A549 (cell line): ENCODE measurements at regions not wholly inside any gene's neighbourhood (a gene's known extent, or its start where the extent isn't known, plus 50 kb on each side); places are given as distances from the start of the nearest gene placed in this dataset.

Experiments used
- ATAC-seq, 2 experiments: fragments of 200-7000 bp in 1 of 2; fragments of >200 bp in 1 of 2; cut with Nextera tagmentation in 1 of 2; cut with Tn5 transposase in 1 of 2; 3 replicates each; pipeline versions ENCODE4 v1.8.0 to v1.9.1; 2018 to 2020; ENCODE audit warnings: mild to moderate bottlenecking in 1 of 2, moderate library complexity in 1 of 2
- CTCF ChIA-PET: fragments of 300-600 bp; sonication (Branson Sonifier 250); formaldehyde crosslinking; extraction: SDS; loops from one replicate; lab custom pipeline; 2021; ENCODE audit warnings: antibody characterized with exemption, inconsistent platforms; lab: Yijun Ruan, JAX
- POLR2A ChIA-PET: fragments of 350-600 bp; formaldehyde crosslinking; extraction: SDS; loops from one replicate; lab custom pipeline; 2021; ENCODE audit warnings: antibody characterized with exemption, inconsistent platforms; lab: Yijun Ruan, JAX
- DNase-seq, 2 experiments: peaks; one replicate each; pipeline versions ENCODE4 v3.0.0 to v3.0.0-alpha.2; 2011 to 2016; ENCODE audit warnings: low read depth in 1 of 2, low spot score in 1 of 2
- FAIRE-seq: peaks from 2 replicates; lab custom pipeline; 2011; peaks lifted over from hg19 to GRCh38; lab: Jason Lieb, UNC
- H3K27ac ChIP-seq, 2 experiments: fragments of >200 bp; sonication (Bioruptor Twin); formaldehyde crosslinking; 3 replicates each; pipeline ENCODE4 v1.5.1; 2016 to 2017
- H3K4me1 ChIP-seq: fragments of >200 bp; sonication (Bioruptor Twin); formaldehyde crosslinking; 3 replicates; pipeline ENCODE4 v1.6.1; 2016
- H3K4me2 ChIP-seq: fragments of >200 bp; sonication (Bioruptor Twin); formaldehyde crosslinking; 3 replicates; pipeline ENCODE4 v1.6.1; 2016
- H3K4me3 ChIP-seq: fragments of >200 bp; sonication (Bioruptor Twin); formaldehyde crosslinking; 3 replicates; pipeline ENCODE4 v1.5.1; 2016
- H3K9me3 ChIP-seq: fragments of >200 bp; sonication (Bioruptor Twin); formaldehyde crosslinking; 3 replicates; pipeline ENCODE4 v1.6.1; 2016
- ATOH8 ChIP-seq: fragments of 250-450 bp; sonication (Bioruptor Pico); IDR thresholded peaks from 2 replicates; pipeline ENCODE4 v1.5.0; 2020; ENCODE audit warnings: low read depth, mild to moderate bottlenecking, moderate library complexity
- CBX2 ChIP-seq: fragments of 200-600 bp; sonication (generic); IDR thresholded peaks from 2 replicates; pipeline ENCODE4 v1.6.1; 2016; ENCODE audit warnings: low read depth, mild to moderate bottlenecking, borderline replicate concordance
- CBX8 ChIP-seq: fragments of 200-600 bp; sonication (generic); IDR thresholded peaks from 2 replicates; pipeline ENCODE4 v1.6.1; 2016
- CEBPB ChIP-seq, 2 experiments: fragments of >200 bp in 1 of 2; sonication (Bioruptor Twin) in 1 of 2; formaldehyde crosslinking in 1 of 2; IDR thresholded peaks; 2 replicates each; pipeline ENCODE4 v1.6.1; 2012 to 2016
- CHD2 ChIP-seq: fragments of 150-350 bp; IDR thresholded peaks from 2 replicates; pipeline ENCODE4 v1.6.1; 2014; ENCODE audit warnings: low read length; ENCODE audit not compliant: partially characterized antibody
- EP300 ChIP-seq, 2 experiments: fragments of >200 bp; sonication (Bioruptor Twin); formaldehyde crosslinking; IDR thresholded peaks; 2 replicates in 1 of 2; 3 replicates in 1 of 2; pipeline ENCODE4 v1.6.1; 2016 to 2017
- FOXS1 ChIP-seq: fragments of 250-450 bp; sonication (Bioruptor Pico); IDR thresholded peaks from 2 replicates; pipeline ENCODE4 v1.5.0; 2020; ENCODE audit warnings: mild to moderate bottlenecking, moderate library complexity
- GATA3 ChIP-seq: IDR thresholded peaks from 2 replicates; pipeline ENCODE4 v1.6.1; 2012; ENCODE audit warnings: borderline replicate concordance
- HES2 ChIP-seq: fragments of >200 bp; sonication (Bioruptor Twin); formaldehyde crosslinking; IDR thresholded peaks from 2 replicates; pipeline ENCODE4 v1.6.1; 2016
- HEYL ChIP-seq: fragments of 250-450 bp; sonication (Bioruptor Pico); IDR thresholded peaks from 2 replicates; pipeline ENCODE4 v1.8.0; 2021; ENCODE audit warnings: mild to moderate bottlenecking, moderate library complexity
- HOXB5 ChIP-seq: fragments of 250-450 bp; sonication (Bioruptor Pico); IDR thresholded peaks from 2 replicates; pipeline ENCODE4 v1.5.0; 2020; ENCODE audit warnings: mild to moderate bottlenecking, moderate library complexity
- KDM1A ChIP-seq: fragments of 200-600 bp; sonication (generic); IDR thresholded peaks from 2 replicates; pipeline ENCODE4 v1.6.1; 2016; ENCODE audit warnings: low read depth, mild to moderate bottlenecking
- MAFK ChIP-seq: fragments of 450-650 bp; IDR thresholded peaks from 2 replicates; pipeline ENCODE4 v1.6.1; 2014; ENCODE audit not compliant: partially characterized antibody
- MAZ ChIP-seq: fragments of 150-350 bp; IDR thresholded peaks from 2 replicates; pipeline ENCODE4 v1.6.1; 2014; ENCODE audit warnings: antibody characterized with exemption, low read depth, low read length, borderline replicate concordance
- MYC ChIP-seq: IDR thresholded peaks from 2 replicates; pipeline ENCODE4 v1.6.1; 2012; ENCODE audit warnings: mild to moderate bottlenecking, inconsistent platforms, low read length, improper control_type of control experiment, borderline replicate concordance
- NR3C1 ChIP-seq: fragments of >200 bp; sonication (Bioruptor Twin); formaldehyde crosslinking; IDR thresholded peaks from 3 replicates; pipeline ENCODE4 v1.6.1; 2017
- POLR2A ChIP-seq: IDR thresholded peaks from 2 replicates; pipeline ENCODE4 v1.6.1; 2012; ENCODE audit warnings: mild to moderate bottlenecking, low read length
- RAD21 ChIP-seq, 2 experiments: fragments of >200 bp in 1 of 2; sonication (Bioruptor Twin) in 1 of 2; formaldehyde crosslinking in 1 of 2; IDR thresholded peaks in 1 of 2; conservative IDR thresholded peaks in 1 of 2; 2 replicates in 1 of 2; 3 replicates in 1 of 2; pipeline ENCODE4 v1.6.1; 2012 to 2018; ENCODE audit warnings: inconsistent platforms in 1 of 2
- RARB ChIP-seq: fragments of 250-450 bp; sonication (Bioruptor Pico); IDR thresholded peaks from 2 replicates; pipeline ENCODE4 v1.8.0; 2021; ENCODE audit warnings: mild to moderate bottlenecking, moderate library complexity
- RFX5 ChIP-seq: fragments of 450-650 bp; IDR thresholded peaks from 2 replicates; pipeline ENCODE4 v1.7.1; 2014; ENCODE audit warnings: antibody characterized with exemption, mild to moderate bottlenecking, moderate library complexity
- TP53 ChIP-seq: fragments of 250-450 bp; sonication (Bioruptor Pico); IDR thresholded peaks from 2 replicates; pipeline ENCODE4 v1.5.0; 2021; ENCODE audit warnings: mild to moderate bottlenecking, moderate library complexity
- USF2 ChIP-seq: fragments of 450-650 bp; IDR thresholded peaks from 2 replicates; pipeline ENCODE4 v1.6.1; 2014; ENCODE audit warnings: antibody characterized with exemption
- ZC3H11A ChIP-seq: fragments of 450-650 bp; IDR thresholded peaks from 2 replicates; pipeline ENCODE4 v1.6.1; 2014; ENCODE audit warnings: antibody characterized with exemption, mild to moderate bottlenecking
- ZNF302 ChIP-seq: fragments of 250-450 bp; sonication (Bioruptor Pico); IDR thresholded peaks from 2 replicates; pipeline ENCODE4 v1.9.0; 2021; ENCODE audit warnings: inconsistent platforms, mild to moderate bottlenecking, moderate library complexity
- ZSCAN20 ChIP-seq: fragments of 250-450 bp; sonication (Bioruptor Pico); IDR thresholded peaks from 2 replicates; pipeline ENCODE4 v1.8.0; 2022; ENCODE audit warnings: mild to moderate bottlenecking, moderate library complexity
- WGBS: methylation state at CpG from one replicate; pipeline ENCODE4 v1.1.6; 2017; ENCODE audit errors: missing lambda C conversion rate; 5-methylcytosine and 5-hydroxymethylcytosine counted together
- TF ChIP-seq, protein P1 (sequence below): fragments of >200 bp; sonication (Bioruptor Twin); formaldehyde crosslinking; IDR thresholded peaks from 3 replicates; pipeline ENCODE4 v1.6.1; 2016
- TF ChIP-seq, protein P2 (sequence below): fragments of 150-350 bp; IDR thresholded peaks from 2 replicates; pipeline ENCODE4 v1.6.1; 2014; ENCODE audit warnings: low read depth, mild to moderate bottlenecking, low read length
- TF ChIP-seq, protein P3 (sequence below): IDR thresholded peaks from 2 replicates; pipeline ENCODE4 v1.6.1; 2012

DNA sequence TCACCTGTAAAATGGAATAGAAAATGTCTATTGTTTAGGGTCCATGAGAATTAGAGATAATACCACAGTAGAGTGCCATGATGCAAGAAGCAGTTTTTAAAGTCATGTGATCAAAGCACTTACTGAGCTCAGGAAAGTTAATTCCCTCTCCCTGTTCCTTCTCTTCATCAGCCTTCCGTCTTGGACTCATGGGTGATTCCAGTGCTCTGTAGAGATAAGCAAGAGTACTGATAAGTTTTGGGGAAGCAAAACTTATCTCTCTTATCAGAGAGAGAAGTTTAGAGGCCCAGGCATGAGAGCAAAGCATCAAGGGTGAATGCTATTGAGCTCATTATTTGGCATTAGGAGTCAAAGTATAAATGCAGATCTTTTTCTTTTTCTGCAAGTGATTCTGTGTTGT lies 410.1 kb downstream of the AGTPBP1 start:
- Histone ChIP-seq H3K4me1 (no peaks in the 10 kb centered on the region), H3K27ac (no peak overlapping the region), H3K4me3 (no peak overlapping the region), H3K9me3 (no peaks in the 10 kb centered on the region), H3K4me2 (no peak overlapping the region)
- FAIRE-seq (no peak), DNase-seq (no peak), ATAC-seq (no peak)
- 4% methylated on average over 1 of the region's 1 CpG for WGBS
- TF ChIP-seq ZC3H11A (no peak), RARB (CRISPR knock-in tag) (no peak), CEBPB (IDR thresholded peaks at IDR 0.05) (no peak), GATA3 (no peak), CHD2 (no peak), HOXB5 (no peak), ZNF302 (CRISPR knock-in tag) (no peak), HES2 (no peak), EP300 (IDR thresholded peaks at IDR 0.05) (no peak), MYC (no peak)
- TF ChIP-seq, protein P1, sequence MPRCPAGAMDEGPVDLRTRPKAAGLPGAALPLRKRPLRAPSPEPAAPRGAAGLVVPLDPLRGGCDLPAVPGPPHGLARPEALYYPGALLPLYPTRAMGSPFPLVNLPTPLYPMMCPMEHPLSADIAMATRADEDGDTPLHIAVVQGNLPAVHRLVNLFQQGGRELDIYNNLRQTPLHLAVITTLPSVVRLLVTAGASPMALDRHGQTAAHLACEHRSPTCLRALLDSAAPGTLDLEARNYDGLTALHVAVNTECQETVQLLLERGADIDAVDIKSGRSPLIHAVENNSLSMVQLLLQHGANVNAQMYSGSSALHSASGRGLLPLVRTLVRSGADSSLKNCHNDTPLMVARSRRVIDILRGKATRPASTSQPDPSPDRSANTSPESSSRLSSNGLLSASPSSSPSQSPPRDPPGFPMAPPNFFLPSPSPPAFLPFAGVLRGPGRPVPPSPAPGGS: no peak
- ChIA-PET POLR2A (no interaction called here), CTCF (no interaction called here)

DNA sequence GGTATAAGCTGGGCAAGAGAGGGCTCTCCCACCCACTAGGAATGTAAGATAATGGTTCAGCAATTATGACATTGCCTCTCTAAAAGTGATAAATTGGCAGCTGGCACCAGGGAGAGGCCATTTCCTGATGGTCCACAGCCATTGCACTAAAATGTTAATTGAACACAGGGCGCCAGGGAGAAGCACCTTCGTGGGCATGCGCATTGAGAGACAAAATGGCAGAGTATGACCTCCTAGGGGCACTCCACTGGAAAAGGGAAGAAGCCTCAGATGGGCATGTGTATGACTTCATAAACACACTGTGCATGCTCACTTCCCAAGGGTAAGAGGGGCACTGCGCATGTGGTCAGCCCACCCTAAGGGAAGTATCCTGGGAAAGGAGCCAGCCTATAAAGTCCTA lies 419.2 kb downstream of the AGTPBP1 start:
- Histone ChIP-seq H3K27ac (no peak overlapping the region), H3K4me1 (no peaks in the 10 kb centered on the region), H3K4me3 (no peak overlapping the region), H3K4me2 (no peak overlapping the region), H3K9me3 (no peaks in the 10 kb centered on the region)
- ATAC-seq (no peak), DNase-seq (no peak), FAIRE-seq (no peak)
- ChIA-PET POLR2A (no interaction called here), CTCF (no interaction called here)
- TF ChIP-seq HEYL (CRISPR knock-in tag) (no peak), CHD2 (no peak), RARB (CRISPR knock-in tag) (no peak), TP53 (CRISPR knock-in tag) (no peak), KDM1A (no peak), CBX8 (no peak), CBX2 (no peak), USF2 (no peak), RFX5 (no peak), ATOH8 (CRISPR knock-in tag) (no peak), MAZ (no peak), POLR2A (no peak), RAD21 (conservative IDR thresholded peaks at IDR 0.05 in 1 of 2, IDR thresholded peaks at IDR 0.05 in 1 of 2) (no peak), MAFK (no peak), GATA3 (no peak), NR3C1 (no peak), ZSCAN20 (no peak), FOXS1 (no peak)
- TF ChIP-seq, protein P2, sequence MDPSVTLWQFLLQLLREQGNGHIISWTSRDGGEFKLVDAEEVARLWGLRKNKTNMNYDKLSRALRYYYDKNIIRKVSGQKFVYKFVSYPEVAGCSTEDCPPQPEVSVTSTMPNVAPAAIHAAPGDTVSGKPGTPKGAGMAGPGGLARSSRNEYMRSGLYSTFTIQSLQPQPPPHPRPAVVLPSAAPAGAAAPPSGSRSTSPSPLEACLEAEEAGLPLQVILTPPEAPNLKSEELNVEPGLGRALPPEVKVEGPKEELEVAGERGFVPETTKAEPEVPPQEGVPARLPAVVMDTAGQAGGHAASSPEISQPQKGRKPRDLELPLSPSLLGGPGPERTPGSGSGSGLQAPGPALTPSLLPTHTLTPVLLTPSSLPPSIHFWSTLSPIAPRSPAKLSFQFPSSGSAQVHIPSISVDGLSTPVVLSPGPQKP: no peak
- TF ChIP-seq, protein P3, sequence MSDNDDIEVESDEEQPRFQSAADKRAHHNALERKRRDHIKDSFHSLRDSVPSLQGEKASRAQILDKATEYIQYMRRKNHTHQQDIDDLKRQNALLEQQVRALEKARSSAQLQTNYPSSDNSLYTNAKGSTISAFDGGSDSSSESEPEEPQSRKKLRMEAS: no peak
- WGBS: 22% methylated on average over 4 of the region's 4 CpGs
